SH-SY5Y (cell line): ENCODE measurements at regions not wholly inside any gene's neighbourhood (a gene's known extent, or its start where the extent isn't known, plus 50 kb on each side); places are given as distances from the start of the nearest gene placed in this dataset.

ENCODE experiments used
- GATA2 ChIP-seq: IDR thresholded peaks from 2 replicates; pipeline ENCODE4 v1.6.1; 2011; ENCODE audit warnings: mild to moderate bottlenecking, low read depth, low read length
- GATA3 ChIP-seq: IDR thresholded peaks from 2 replicates; pipeline ENCODE4 v1.6.1; 2011; ENCODE audit warnings: low read depth, mild to moderate bottlenecking, low read length, moderate library complexity

- TF ChIP-seq GATA2: no peak
- no peak for TF ChIP-seq GATA3
Observed at GRCh38 chr13:75101348-75101747, 380.6 kb downstream of the TBC1D4 start.
